Type B pancreatic cell (in vitro differentiated cells): ENCODE measurements at regions not wholly inside any gene's neighbourhood (a gene's known extent, or its start where the extent isn't known, plus 50 kb on each side); places are given as distances from the start of the nearest gene placed in this dataset.
"Not testable (repeated sequence)": the region's sequence is repeated elsewhere in the genome, so short reads cannot be mapped to it uniquely, and the experiment has no call there.

ENCODE experiments used
- DNase-seq: peaks from one replicate; pipeline ENCODE4 v3.0.0; 2021; ENCODE audit warnings: mixed read lengths; ENCODE audit not compliant: unreplicated experiment; ENCODE audit errors: extremely low spot score
- H3K27ac Mint-ChIP-seq: 2 replicates; pipeline ENCODE4 v1.8.0; 2021; ENCODE audit warnings: mild to moderate bottlenecking, mixed read lengths
- H3K27me3 Mint-ChIP-seq: 2 replicates; pipeline ENCODE4 v1.8.0; 2021; ENCODE audit warnings: mixed read lengths
- H3K36me3 Mint-ChIP-seq: 2 replicates; pipeline ENCODE4 v1.8.0; 2021; ENCODE audit warnings: mixed read lengths
- H3K4me1 Mint-ChIP-seq: one replicate; pipeline ENCODE4 v1.8.0; 2021; ENCODE audit warnings: mixed read lengths; ENCODE audit not compliant: unreplicated experiment
- H3K4me3 Mint-ChIP-seq: 2 replicates; pipeline ENCODE4 v1.8.0; 2021; ENCODE audit warnings: mild to moderate bottlenecking, mixed read lengths
- H3K9me3 Mint-ChIP-seq: 2 replicates; pipeline ENCODE4 v1.8.0; 2021; ENCODE audit warnings: mixed read lengths
- TF ChIP-seq, protein P1 (sequence below): fragments of 200-600 bp; sonication (generic); conservative IDR thresholded peaks from 2 replicates; pipeline ENCODE4 v1.5.0; 2021; ENCODE audit warnings: antibody characterized with exemption, mild to moderate bottlenecking

GRCh38 chr11:94235772-94236171 lies 68.6 kb upstream of the IZUMO1R start:
- H3K4me1 Mint-ChIP-seq, H3K36me3 Mint-ChIP-seq, H3K27ac Mint-ChIP-seq, H3K9me3 Mint-ChIP-seq, H3K27me3 Mint-ChIP-seq, H3K4me3 Mint-ChIP-seq, DNase-seq: not testable (repeated sequence)

DNA sequence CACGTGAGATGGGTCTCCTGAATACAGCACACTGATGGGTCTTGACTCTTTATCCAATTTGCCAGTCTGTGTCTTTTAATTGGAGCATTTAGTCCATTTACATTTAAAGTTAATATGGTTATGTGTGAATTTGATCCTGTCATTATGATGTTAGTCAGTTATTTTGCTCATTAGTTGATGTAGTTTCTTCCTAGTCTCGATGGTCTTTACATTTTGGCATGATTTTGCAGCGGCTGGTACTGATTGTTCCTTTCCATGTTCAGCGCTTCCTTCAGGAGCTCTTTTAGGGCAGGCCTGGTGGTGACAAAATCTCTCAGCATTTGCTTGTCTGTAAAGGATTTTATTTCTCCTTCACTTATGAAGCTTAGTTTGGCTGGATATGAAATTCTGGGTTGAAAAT lies 68.0 kb upstream of the IZUMO1R start:
- H3K36me3 Mint-ChIP-seq, H3K9me3 Mint-ChIP-seq, DNase-seq, H3K4me3 Mint-ChIP-seq, H3K27ac Mint-ChIP-seq, H3K4me1 Mint-ChIP-seq, H3K27me3 Mint-ChIP-seq: not testable (repeated sequence)

DNA sequence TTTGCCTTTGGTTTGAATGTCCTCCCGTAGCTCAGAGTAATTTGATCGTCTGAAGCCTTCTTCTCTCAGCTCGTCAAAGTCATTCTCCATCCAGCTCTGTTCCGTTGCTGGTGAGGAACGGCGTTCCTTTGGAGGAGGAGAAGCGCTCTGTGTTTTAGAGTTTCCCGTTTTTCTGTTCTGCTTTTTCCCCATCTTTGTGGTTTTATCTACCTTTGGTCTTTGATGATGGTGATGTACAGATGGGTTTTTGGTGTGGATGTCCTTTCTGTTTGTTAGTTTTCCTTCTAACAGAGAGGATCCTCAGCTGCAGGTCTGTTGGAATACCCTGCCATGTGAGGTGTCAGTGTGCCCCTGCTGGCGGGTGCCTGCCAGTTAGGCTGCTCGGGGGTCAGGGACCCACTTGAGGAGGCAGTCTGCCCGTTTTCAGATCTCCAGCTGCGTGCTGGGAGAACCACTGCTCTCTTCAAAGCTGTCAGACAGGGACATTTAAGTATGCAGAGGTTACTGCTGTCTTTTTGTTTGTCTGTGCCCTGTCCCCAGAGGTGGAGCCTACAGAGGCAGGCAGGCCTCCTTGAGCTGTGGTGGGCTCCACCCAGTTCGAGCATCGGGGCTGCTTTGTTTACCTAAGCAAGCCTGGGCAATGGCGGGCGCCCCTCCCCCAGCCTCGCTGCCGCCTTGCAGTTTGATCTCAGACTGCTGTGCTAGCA lies 66.8 kb upstream of the IZUMO1R start:
- H3K27me3 Mint-ChIP-seq, H3K36me3 Mint-ChIP-seq, H3K4me3 Mint-ChIP-seq, H3K27ac Mint-ChIP-seq, H3K4me1 Mint-ChIP-seq, H3K9me3 Mint-ChIP-seq: not testable (repeated sequence)
- peak; percentile 88 for DNase-seq

DNA sequence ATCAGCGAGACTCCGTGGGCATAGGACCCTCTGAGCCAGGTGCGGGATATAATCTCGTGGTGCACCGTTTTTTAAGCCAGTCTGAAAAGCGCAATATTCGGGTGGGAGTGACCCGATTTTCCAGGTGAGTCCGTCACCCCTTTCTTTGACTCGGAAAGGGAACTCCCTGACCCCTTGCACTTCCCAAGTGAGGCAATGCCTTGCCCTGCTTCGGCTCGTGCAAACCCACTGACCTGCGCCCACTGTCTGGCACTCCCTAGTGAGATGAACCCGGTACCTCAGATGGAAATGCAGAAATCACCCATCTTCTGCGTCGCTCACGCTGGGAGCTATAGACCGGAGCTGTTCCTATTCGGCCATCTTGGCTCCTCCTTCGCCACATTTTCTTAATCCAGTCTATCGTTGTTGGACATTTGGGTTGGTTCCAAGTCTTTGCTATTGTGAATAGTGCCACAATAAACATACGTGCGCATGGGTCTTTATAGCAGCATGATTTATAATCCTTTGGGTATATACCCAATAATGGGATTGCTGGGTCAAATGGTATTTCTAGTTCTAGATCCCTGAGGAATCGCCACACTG lies 66.1 kb upstream of the IZUMO1R start:
- not testable (repeated sequence) for H3K36me3 Mint-ChIP-seq, H3K9me3 Mint-ChIP-seq, H3K4me1 Mint-ChIP-seq, H3K27me3 Mint-ChIP-seq, H3K4me3 Mint-ChIP-seq, H3K27ac Mint-ChIP-seq
- DNase-seq, result peak; percentile 85

GRCh38 chr11:94238774-94239173 lies 65.6 kb upstream of the IZUMO1R start:
- not testable (repeated sequence) for DNase-seq, H3K36me3 Mint-ChIP-seq, H3K27me3 Mint-ChIP-seq, H3K9me3 Mint-ChIP-seq, H3K4me1 Mint-ChIP-seq, H3K4me3 Mint-ChIP-seq, H3K27ac Mint-ChIP-seq

DNA sequence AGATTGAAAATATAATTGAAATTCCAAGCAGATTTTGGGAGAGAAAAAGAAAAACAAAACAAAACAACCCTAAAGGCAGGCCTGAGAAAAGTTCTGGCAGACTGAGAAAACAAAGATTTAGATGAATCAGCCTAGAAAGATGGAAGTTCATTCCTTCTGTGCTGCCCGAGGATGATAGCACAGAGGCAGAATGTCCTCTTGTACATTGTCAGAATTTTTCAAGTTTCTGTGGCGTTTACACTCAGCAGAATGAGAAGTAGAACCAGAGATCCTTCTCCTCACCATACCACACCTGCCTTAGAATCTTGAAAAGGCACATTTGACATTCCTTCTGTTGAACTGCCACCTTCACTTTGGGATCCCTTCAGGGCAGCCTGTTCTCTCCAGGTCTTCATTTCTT lies 62.5 kb upstream of the IZUMO1R start:
- TF ChIP-seq, protein P1, sequence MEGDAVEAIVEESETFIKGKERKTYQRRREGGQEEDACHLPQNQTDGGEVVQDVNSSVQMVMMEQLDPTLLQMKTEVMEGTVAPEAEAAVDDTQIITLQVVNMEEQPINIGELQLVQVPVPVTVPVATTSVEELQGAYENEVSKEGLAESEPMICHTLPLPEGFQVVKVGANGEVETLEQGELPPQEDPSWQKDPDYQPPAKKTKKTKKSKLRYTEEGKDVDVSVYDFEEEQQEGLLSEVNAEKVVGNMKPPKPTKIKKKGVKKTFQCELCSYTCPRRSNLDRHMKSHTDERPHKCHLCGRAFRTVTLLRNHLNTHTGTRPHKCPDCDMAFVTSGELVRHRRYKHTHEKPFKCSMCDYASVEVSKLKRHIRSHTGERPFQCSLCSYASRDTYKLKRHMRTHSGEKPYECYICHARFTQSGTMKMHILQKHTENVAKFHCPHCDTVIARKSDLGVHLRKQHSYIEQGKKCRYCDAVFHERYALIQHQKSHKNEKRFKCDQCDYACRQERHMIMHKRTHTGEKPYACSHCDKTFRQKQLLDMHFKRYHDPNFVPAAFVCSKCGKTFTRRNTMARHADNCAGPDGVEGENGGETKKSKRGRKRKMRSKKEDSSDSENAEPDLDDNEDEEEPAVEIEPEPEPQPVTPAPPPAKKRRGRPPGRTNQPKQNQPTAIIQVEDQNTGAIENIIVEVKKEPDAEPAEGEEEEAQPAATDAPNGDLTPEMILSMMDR, result no peak
- Mint-ChIP-seq H3K9me3 (no peaks in the 10 kb centered on the region), H3K4me3 (no peak overlapping the region), H3K36me3 (no peaks in the 10 kb centered on the region), H3K27me3 (no peaks in the 10 kb centered on the region), H3K27ac (no peak overlapping the region), H3K4me1 (no peaks in the 10 kb centered on the region)
- DNase-seq, result no peak

- H3K4me1 Mint-ChIP-seq, result no peaks in the 10 kb centered on the region
- TF ChIP-seq, protein P1, result no peak
- H3K36me3 Mint-ChIP-seq, result no peaks in the 10 kb centered on the region
- no peak overlapping the region for H3K27ac Mint-ChIP-seq
- no peak for DNase-seq
- H3K9me3 Mint-ChIP-seq, result no peaks in the 10 kb centered on the region
- no peaks in the 10 kb centered on the region for H3K27me3 Mint-ChIP-seq
- no peak overlapping the region for H3K4me3 Mint-ChIP-seq
Observed at GRCh38 chr11:94243571-94244515, 60.5 kb upstream of the IZUMO1R start.

GRCh38 chr11:94245121-94245520 lies 59.3 kb upstream of the IZUMO1R start:
- DNase-seq, result no peak
- H3K36me3 Mint-ChIP-seq, result no peaks in the 10 kb centered on the region
- TF ChIP-seq, protein P1, result no peak

GRCh38 chr11:94248301-94248700 lies 56.1 kb upstream of the IZUMO1R start:
- H3K36me3 Mint-ChIP-seq, H3K4me1 Mint-ChIP-seq, H3K27ac Mint-ChIP-seq, DNase-seq, H3K9me3 Mint-ChIP-seq, H3K27me3 Mint-ChIP-seq, H3K4me3 Mint-ChIP-seq: not testable (repeated sequence)

More at GRCh38 chr11:94245121-94245520, 59.3 kb upstream of the IZUMO1R start:
- H3K4me3 Mint-ChIP-seq, result no peak overlapping the region
- H3K4me1 Mint-ChIP-seq, result no peaks in the 10 kb centered on the region
- H3K27me3 Mint-ChIP-seq, result no peaks in the 10 kb centered on the region
- H3K9me3 Mint-ChIP-seq, result peaks cover 6% of the 10 kb centered on the region
- H3K27ac Mint-ChIP-seq, result no peak overlapping the region
